ENCODE measurements at regions not wholly inside any gene's neighbourhood (a gene's known extent, or its start where the extent isn't known, plus 50 kb on each side); places are given as distances from the start of the nearest gene placed in this dataset.

- TF ChIP-seq, protein P1, sequence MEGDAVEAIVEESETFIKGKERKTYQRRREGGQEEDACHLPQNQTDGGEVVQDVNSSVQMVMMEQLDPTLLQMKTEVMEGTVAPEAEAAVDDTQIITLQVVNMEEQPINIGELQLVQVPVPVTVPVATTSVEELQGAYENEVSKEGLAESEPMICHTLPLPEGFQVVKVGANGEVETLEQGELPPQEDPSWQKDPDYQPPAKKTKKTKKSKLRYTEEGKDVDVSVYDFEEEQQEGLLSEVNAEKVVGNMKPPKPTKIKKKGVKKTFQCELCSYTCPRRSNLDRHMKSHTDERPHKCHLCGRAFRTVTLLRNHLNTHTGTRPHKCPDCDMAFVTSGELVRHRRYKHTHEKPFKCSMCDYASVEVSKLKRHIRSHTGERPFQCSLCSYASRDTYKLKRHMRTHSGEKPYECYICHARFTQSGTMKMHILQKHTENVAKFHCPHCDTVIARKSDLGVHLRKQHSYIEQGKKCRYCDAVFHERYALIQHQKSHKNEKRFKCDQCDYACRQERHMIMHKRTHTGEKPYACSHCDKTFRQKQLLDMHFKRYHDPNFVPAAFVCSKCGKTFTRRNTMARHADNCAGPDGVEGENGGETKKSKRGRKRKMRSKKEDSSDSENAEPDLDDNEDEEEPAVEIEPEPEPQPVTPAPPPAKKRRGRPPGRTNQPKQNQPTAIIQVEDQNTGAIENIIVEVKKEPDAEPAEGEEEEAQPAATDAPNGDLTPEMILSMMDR (IDR thresholded peaks at IDR 0.05; ENCODE audit: insufficient read depth, low read length): no peak
- TF ChIP-seq GABPA (IDR thresholded peaks at IDR 0.05; ENCODE audit: low read depth) (no peak), POLR2AphosphoS5 (IDR thresholded peaks at IDR 0.05; ENCODE audit: low read depth) (no peak)
- TF ChIP-seq, protein P2, sequence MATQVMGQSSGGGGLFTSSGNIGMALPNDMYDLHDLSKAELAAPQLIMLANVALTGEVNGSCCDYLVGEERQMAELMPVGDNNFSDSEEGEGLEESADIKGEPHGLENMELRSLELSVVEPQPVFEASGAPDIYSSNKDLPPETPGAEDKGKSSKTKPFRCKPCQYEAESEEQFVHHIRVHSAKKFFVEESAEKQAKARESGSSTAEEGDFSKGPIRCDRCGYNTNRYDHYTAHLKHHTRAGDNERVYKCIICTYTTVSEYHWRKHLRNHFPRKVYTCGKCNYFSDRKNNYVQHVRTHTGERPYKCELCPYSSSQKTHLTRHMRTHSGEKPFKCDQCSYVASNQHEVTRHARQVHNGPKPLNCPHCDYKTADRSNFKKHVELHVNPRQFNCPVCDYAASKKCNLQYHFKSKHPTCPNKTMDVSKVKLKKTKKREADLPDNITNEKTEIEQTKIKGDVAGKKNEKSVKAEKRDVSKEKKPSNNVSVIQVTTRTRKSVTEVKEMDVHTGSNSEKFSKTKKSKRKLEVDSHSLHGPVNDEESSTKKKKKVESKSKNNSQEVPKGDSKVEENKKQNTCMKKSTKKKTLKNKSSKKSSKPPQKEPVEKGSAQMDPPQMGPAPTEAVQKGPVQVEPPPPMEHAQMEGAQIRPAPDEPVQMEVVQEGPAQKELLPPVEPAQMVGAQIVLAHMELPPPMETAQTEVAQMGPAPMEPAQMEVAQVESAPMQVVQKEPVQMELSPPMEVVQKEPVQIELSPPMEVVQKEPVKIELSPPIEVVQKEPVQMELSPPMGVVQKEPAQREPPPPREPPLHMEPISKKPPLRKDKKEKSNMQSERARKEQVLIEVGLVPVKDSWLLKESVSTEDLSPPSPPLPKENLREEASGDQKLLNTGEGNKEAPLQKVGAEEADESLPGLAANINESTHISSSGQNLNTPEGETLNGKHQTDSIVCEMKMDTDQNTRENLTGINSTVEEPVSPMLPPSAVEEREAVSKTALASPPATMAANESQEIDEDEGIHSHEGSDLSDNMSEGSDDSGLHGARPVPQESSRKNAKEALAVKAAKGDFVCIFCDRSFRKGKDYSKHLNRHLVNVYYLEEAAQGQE (IDR thresholded peaks at IDR 0.05; ENCODE audit: insufficient replicate concordance, low read depth): no peak
Measured at GRCh38 chr2:107008843-107009242, 122.9 kb upstream of the ST6GAL2 start.

Measured in HL-60 (cell line).